HL-60 (cell line): ENCODE measurements at regions not wholly inside any gene's neighbourhood (a gene's known extent, or its start where the extent isn't known, plus 50 kb on each side); places are given as distances from the start of the nearest gene placed in this dataset.

Source experiments
- DNase-seq, 2 experiments: peaks; one replicate each; pipeline ENCODE4 v3.0.0-alpha.2; 2010 to 2020; ENCODE audit warnings: low read depth in 1 of 2, low spot score in 1 of 2
- H3K27ac ChIP-seq: fragments of 250-450 bp; sonication (Bioruptor Pico); replicated peaks from 2 replicates; pipeline ENCODE4 v1.5.1; 2020; ENCODE audit warnings: mild to moderate bottlenecking, moderate library complexity
- H3K27me3 ChIP-seq: fragments of 250-450 bp; sonication (Bioruptor Pico); 2 replicates; pipeline ENCODE4 v1.5.1; 2021; ENCODE audit warnings: mild to moderate bottlenecking, moderate library complexity; ENCODE audit not compliant: insufficient read depth, poor library complexity, severe bottlenecking
- H3K4me3 ChIP-seq: replicated peaks from 2 replicates; pipeline ENCODE4 v1.5.1; 2011; ENCODE audit warnings: mild to moderate bottlenecking, control low read depth, low read length; ENCODE audit not compliant: insufficient read depth
- GABPA ChIP-seq: IDR thresholded peaks from 2 replicates; pipeline ENCODE4 v1.6.1; 2012; ENCODE audit warnings: low read depth
- POLR2AphosphoS5 ChIP-seq: IDR thresholded peaks from 2 replicates; pipeline ENCODE4 v1.6.1; 2012; ENCODE audit warnings: low read depth
- SPI1 ChIP-seq: IDR thresholded peaks from 2 replicates; pipeline ENCODE4 v1.6.1; 2012; ENCODE audit warnings: low read depth, mild to moderate bottlenecking, borderline replicate concordance
- TF ChIP-seq, protein P1 (sequence below): IDR thresholded peaks from one replicate; pipeline ENCODE4 v1.5.1; 2011; ENCODE audit warnings: low read length, control low read depth, inconsistent platforms; ENCODE audit not compliant: insufficient read depth
- TF ChIP-seq, protein P2 (sequence below): IDR thresholded peaks from 2 replicates; pipeline ENCODE4 v1.6.1; 2012; ENCODE audit warnings: low read depth; ENCODE audit not compliant: insufficient replicate concordance

DNA sequence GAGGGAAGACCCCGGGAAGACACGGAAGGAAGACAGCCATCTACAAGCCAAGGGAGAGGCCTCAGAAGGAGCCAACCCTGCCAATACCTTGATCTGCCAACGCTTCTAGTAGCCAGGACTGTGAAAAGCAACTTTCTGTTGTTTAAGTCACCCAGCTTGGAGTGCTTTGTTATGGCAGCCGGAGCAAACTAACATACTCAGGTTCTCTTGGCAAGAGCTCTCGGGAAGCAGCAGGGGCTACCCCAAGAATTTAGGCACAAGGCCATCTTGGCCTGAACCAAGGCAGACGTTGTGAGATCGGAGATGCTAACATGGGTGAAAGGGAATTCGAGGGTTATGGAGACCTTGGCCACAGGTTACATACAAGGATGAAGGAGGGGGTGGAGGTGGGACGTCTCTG is 78.6 kb upstream of the KLHL29 start:
- TF ChIP-seq POLR2AphosphoS5 = no peak
- no peak for DNase-seq
- Histone ChIP-seq H3K27me3 (no peaks in the 10 kb centered on the region), H3K27ac (no peak overlapping the region), H3K4me3 (no peak overlapping the region)

DNA sequence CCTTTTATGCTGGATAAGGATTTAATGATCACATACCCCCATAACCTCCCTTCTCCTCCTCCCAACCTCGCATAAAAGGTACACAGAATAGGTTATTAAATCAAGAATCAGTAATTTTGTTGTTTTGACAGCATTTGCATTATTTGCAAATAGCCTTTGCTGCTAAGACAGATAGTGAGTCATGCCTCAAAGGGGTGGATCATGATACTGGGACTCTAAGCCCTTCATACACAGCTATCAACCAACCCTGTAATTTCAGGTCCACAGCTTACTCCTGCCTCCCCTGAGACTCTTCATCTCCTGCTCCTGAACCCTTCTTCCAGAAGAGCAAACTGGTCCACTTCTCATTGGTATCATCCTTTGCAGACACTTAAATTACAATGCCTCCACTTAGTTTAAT is 73.8 kb upstream of the KLHL29 start:
- Histone ChIP-seq H3K4me3 (no peak overlapping the region), H3K27ac (no peak overlapping the region), H3K27me3 (no peaks in the 10 kb centered on the region)
- no peak for DNase-seq
- TF ChIP-seq, protein P1, sequence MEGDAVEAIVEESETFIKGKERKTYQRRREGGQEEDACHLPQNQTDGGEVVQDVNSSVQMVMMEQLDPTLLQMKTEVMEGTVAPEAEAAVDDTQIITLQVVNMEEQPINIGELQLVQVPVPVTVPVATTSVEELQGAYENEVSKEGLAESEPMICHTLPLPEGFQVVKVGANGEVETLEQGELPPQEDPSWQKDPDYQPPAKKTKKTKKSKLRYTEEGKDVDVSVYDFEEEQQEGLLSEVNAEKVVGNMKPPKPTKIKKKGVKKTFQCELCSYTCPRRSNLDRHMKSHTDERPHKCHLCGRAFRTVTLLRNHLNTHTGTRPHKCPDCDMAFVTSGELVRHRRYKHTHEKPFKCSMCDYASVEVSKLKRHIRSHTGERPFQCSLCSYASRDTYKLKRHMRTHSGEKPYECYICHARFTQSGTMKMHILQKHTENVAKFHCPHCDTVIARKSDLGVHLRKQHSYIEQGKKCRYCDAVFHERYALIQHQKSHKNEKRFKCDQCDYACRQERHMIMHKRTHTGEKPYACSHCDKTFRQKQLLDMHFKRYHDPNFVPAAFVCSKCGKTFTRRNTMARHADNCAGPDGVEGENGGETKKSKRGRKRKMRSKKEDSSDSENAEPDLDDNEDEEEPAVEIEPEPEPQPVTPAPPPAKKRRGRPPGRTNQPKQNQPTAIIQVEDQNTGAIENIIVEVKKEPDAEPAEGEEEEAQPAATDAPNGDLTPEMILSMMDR = no peak
- TF ChIP-seq SPI1 (no peak), GABPA (no peak), POLR2AphosphoS5 (no peak)
- TF ChIP-seq, protein P2, sequence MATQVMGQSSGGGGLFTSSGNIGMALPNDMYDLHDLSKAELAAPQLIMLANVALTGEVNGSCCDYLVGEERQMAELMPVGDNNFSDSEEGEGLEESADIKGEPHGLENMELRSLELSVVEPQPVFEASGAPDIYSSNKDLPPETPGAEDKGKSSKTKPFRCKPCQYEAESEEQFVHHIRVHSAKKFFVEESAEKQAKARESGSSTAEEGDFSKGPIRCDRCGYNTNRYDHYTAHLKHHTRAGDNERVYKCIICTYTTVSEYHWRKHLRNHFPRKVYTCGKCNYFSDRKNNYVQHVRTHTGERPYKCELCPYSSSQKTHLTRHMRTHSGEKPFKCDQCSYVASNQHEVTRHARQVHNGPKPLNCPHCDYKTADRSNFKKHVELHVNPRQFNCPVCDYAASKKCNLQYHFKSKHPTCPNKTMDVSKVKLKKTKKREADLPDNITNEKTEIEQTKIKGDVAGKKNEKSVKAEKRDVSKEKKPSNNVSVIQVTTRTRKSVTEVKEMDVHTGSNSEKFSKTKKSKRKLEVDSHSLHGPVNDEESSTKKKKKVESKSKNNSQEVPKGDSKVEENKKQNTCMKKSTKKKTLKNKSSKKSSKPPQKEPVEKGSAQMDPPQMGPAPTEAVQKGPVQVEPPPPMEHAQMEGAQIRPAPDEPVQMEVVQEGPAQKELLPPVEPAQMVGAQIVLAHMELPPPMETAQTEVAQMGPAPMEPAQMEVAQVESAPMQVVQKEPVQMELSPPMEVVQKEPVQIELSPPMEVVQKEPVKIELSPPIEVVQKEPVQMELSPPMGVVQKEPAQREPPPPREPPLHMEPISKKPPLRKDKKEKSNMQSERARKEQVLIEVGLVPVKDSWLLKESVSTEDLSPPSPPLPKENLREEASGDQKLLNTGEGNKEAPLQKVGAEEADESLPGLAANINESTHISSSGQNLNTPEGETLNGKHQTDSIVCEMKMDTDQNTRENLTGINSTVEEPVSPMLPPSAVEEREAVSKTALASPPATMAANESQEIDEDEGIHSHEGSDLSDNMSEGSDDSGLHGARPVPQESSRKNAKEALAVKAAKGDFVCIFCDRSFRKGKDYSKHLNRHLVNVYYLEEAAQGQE = no peak

- Histone ChIP-seq H3K4me3 (no peak overlapping the region), H3K27ac (no peak overlapping the region), H3K27me3 (no peaks in the 10 kb centered on the region)
- DNase-seq = no peak
- TF ChIP-seq, protein P1 = peak; percentile 63
- no peak for TF ChIP-seq SPI1
Measured at GRCh38 chr2:23312996-23313606, 71.9 kb upstream of the KLHL29 start.

GRCh38 chr2:23314687-23315086 is 70.3 kb upstream of the KLHL29 start:
- Histone ChIP-seq H3K4me3 (no peak overlapping the region), H3K27ac (no peak overlapping the region), H3K27me3 (peaks cover 10% of the 10 kb centered on the region)
- TF ChIP-seq POLR2AphosphoS5 = no peak
- no peak for TF ChIP-seq GABPA
- TF ChIP-seq, protein P2 = no peak
- TF ChIP-seq, protein P1 = no peak
- no peak for TF ChIP-seq SPI1
- DNase-seq = no peak
